ENCODE measurements at regions not wholly inside any gene's neighbourhood (a gene's known extent, or its start where the extent isn't known, plus 50 kb on each side); places are given as distances from the start of the nearest gene placed in this dataset.
"Not testable (repeated sequence)": the region's sequence is repeated elsewhere in the genome, so short reads cannot be mapped to it uniquely, and the experiment has no call there.

DNA sequence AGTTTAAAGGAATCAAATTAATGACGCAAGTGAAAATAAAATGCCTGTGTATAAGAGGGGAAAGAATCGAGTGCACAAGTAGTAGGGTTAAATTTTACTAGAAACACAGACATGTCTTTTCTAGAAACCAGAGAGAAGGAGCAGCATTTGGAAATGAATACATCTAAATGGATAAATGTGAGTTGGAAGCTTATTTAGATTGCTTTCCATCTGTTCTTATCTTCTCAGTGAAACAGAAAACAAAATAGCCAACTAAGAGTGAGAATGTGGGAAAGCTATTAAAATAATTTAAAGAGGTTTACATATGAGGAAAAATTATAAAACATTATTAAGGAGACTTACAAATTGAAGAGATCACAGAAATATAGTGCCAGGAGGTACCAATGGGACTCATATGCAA lies 1818.9 kb upstream of the FLRT2 start:
- H3K4me3 ChIP-seq: no peak overlapping the region
- TF ChIP-seq POLR2A (IDR thresholded peaks at IDR 0.05): no peak
- no peak for TF ChIP-seq EP300 (IDR thresholded peaks at IDR 0.05)
- TF ChIP-seq POLR2AphosphoS5 (IDR thresholded peaks at IDR 0.05): no peak
- TF ChIP-seq, protein P1, sequence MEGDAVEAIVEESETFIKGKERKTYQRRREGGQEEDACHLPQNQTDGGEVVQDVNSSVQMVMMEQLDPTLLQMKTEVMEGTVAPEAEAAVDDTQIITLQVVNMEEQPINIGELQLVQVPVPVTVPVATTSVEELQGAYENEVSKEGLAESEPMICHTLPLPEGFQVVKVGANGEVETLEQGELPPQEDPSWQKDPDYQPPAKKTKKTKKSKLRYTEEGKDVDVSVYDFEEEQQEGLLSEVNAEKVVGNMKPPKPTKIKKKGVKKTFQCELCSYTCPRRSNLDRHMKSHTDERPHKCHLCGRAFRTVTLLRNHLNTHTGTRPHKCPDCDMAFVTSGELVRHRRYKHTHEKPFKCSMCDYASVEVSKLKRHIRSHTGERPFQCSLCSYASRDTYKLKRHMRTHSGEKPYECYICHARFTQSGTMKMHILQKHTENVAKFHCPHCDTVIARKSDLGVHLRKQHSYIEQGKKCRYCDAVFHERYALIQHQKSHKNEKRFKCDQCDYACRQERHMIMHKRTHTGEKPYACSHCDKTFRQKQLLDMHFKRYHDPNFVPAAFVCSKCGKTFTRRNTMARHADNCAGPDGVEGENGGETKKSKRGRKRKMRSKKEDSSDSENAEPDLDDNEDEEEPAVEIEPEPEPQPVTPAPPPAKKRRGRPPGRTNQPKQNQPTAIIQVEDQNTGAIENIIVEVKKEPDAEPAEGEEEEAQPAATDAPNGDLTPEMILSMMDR (IDR thresholded peaks at IDR 0.05): no peak
- no peaks in the 10 kb centered on the region for H3K9me3 ChIP-seq
- H3K4me1 ChIP-seq: no peaks in the 10 kb centered on the region
- WGBS, 2 donors: 92 to 94% methylated on average over 2 of the region's 2 CpGs
- no peak overlapping the region for H3K27ac ChIP-seq
- ATAC-seq (ENCODE audit: low FRiP score in 2 of 2): no peak
- no peaks in the 10 kb centered on the region for H3K27me3 ChIP-seq
- no peak for DNase-seq
- no peaks in the 10 kb centered on the region for H3K36me3 ChIP-seq

DNA sequence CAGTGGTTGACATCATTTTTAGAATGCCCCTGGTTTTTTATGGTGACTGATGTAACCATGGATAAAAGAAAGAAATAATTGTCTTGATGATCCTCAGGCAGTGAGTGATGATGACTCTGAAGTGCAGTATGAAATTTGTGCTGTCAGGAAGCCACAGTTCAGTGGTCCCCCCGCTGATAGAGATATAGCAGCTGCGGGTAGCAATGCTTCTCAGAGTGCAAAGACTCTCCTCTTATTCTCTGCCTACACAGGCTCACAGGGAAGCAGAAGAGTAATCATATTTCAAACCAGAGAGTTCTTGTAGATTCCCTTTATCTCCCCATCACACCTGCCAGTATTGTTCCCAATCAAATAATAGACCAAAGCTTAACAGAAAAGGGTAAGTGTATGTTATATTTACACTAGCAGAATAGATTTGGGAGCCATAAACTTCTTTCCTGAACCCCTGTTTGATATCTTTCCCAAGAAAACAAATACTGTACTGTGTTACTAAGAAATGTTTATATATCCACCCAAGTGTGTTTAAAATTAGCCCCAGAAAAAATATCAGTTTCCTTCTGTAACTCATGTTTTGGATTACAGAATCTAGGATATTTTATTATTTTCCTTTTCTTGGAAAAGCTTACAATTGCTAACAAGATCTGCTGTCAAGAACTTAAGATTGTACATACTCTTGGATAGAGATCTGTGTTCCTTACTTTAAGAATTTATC lies 1817.4 kb upstream of the FLRT2 start:
- H3K9me3 ChIP-seq: no peaks in the 10 kb centered on the region
- no peak for ATAC-seq (ENCODE audit: low FRiP score in 2 of 2)
- H3K27me3 ChIP-seq: no peaks in the 10 kb centered on the region
- H3K4me3 ChIP-seq: no peak overlapping the region
- H3K4me1 ChIP-seq: no peaks in the 10 kb centered on the region
- no peaks in the 10 kb centered on the region for H3K36me3 ChIP-seq
- 53 to 59% methylated on average over 2 of the region's 2 CpGs for WGBS, 2 donors
- no peak overlapping the region for H3K27ac ChIP-seq
- TF ChIP-seq POLR2A (IDR thresholded peaks at IDR 0.05) (no peak), EP300 (IDR thresholded peaks at IDR 0.05) (no peak), POLR2AphosphoS5 (IDR thresholded peaks at IDR 0.05) (no peak)
- TF ChIP-seq, protein P1 (IDR thresholded peaks at IDR 0.05): no peak
- DNase-seq: no peak

DNA sequence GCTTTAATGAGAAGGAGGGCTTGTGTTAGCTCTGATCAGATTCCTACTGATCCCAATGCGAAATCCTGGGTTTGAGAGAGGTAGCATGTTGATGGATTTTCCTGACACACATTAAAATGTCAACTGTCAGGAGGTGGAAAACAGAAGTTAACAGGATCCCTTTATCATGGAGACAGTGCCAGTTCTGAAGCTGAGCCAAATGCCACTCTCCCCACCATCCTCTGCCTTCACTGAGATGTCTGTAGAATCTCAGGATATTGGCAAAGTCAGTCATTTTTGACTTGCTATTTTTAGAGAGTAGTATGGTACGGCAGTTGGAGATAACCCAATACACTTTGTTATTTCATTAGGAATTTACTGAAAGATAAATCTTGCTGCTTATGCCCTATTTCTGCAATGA lies 1816.2 kb upstream of the FLRT2 start:
- DNase-seq: no peak
- no peak for ATAC-seq (ENCODE audit: low FRiP score in 2 of 2)
- whole genome bisulfite sequencing, 2 donors: 68 to 73% methylated on average over 2 of the region's 2 CpGs
- Histone ChIP-seq H3K4me3 (no peak overlapping the region), H3K27ac (no peak overlapping the region), H3K36me3 (no peaks in the 10 kb centered on the region), H3K4me1 (no peaks in the 10 kb centered on the region), H3K9me3 (no peaks in the 10 kb centered on the region), H3K27me3 (no peaks in the 10 kb centered on the region)
- TF ChIP-seq EP300 (IDR thresholded peaks at IDR 0.05): no peak
- no peak for TF ChIP-seq POLR2AphosphoS5 (IDR thresholded peaks at IDR 0.05)
- TF ChIP-seq, protein P1 (IDR thresholded peaks at IDR 0.05): no peak
- no peak for TF ChIP-seq POLR2A (IDR thresholded peaks at IDR 0.05)

DNA sequence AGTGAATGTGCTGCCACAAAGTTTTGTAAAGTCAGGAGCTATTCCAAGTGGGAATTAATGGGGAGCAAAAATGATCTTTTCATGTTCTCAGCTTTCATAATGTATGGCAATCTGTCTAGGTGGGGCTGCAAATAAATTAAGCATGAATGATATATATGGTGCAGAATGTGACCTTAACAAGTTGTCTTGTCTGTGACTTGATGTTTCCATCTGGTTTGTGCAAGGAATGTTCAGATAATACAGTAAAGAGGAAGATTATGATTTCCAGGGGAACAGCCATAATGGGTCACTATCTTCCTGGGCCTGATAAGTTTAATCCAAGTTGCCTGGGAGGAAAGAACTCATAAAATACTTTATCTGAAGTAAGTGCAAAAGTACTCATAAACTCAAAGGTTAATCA lies 1815.8 kb upstream of the FLRT2 start:
- no peaks in the 10 kb centered on the region for H3K9me3 ChIP-seq
- H3K27ac ChIP-seq: no peak overlapping the region
- ATAC-seq (ENCODE audit: low FRiP score in 2 of 2) (no peak), DNase-seq (no peak)
- no peaks in the 10 kb centered on the region for H3K36me3 ChIP-seq
- TF ChIP-seq EP300 (IDR thresholded peaks at IDR 0.05) (no peak), POLR2AphosphoS5 (IDR thresholded peaks at IDR 0.05) (no peak), POLR2A (IDR thresholded peaks at IDR 0.05) (no peak)
- TF ChIP-seq, protein P1 (IDR thresholded peaks at IDR 0.05): no peak
- no peak overlapping the region for H3K4me3 ChIP-seq
- H3K4me1 ChIP-seq: no peaks in the 10 kb centered on the region
- H3K27me3 ChIP-seq: no peaks in the 10 kb centered on the region

DNA sequence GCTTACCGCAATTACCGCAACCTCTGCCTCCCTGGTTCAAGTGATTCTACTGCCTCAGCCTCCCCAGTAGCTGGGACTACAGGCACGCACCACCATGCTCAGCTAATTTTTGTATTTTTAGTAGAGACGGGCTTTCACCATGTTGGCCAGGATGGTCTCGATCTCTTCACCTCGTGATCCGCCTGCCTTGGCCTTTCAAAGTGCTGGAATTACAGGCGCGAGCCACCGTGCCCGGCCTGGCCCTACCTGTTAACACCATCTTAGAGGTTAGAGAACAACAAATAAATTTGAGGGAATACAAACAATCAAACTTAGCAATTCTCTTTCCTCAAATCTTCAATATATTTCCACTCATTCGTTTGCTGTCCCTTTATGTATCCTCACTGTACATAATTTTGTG lies 1810.5 kb upstream of the FLRT2 start:
- not testable (repeated sequence) for H3K27me3 ChIP-seq; H3K36me3 ChIP-seq; H3K9me3 ChIP-seq; H3K4me1 ChIP-seq; H3K27ac ChIP-seq; ATAC-seq (ENCODE audit: low FRiP score in 2 of 2); H3K4me3 ChIP-seq
- peak in 1 of 2 donors; percentile 41 for DNase-seq
- WGBS, 2 donors: 88 to 96% methylated on average over 12 of the region's 12 CpGs

All from upper lobe of left lung (tissue), 6 donors.